ENCODE measurements at regions not wholly inside any gene's neighbourhood (a gene's known extent, or its start where the extent isn't known, plus 50 kb on each side); places are given as distances from the start of the nearest gene placed in this dataset.

- TF ChIP-seq ZFX (IDR thresholded peaks at IDR 0.05; ENCODE audit: borderline replicate concordance) (no peak), CTCF (IDR thresholded peaks at IDR 0.05) (no peak)
These were observed 180.5 kb downstream of the FCRL5 start for GRCh38 chr1:157371826-157372225.

All from 22Rv1 (cell line).